Dendritic cell treated with granulocyte-macrophage colony-stimulating factor and Interleukin-4, amounts not matched to agents 40 ng/mL and 50 ng/mL, for 4 days (primary cell): ENCODE measurements at regions not wholly inside any gene's neighbourhood (a gene's known extent, or its start where the extent isn't known, plus 50 kb on each side); places are given as distances from the start of the nearest gene placed in this dataset.
"Not testable (repeated sequence)": the region's sequence is repeated elsewhere in the genome, so short reads cannot be mapped to it uniquely, and the experiment has no call there.

Experiments
- H3K27ac Mint-ChIP-seq: one replicate; pipeline ENCODE4 v1.8.0; 2022; ENCODE audit warnings: mild to moderate bottlenecking, mixed read lengths
- H3K27me3 Mint-ChIP-seq: one replicate; pipeline ENCODE4 v1.8.0; 2022; ENCODE audit warnings: mild to moderate bottlenecking, mixed read lengths
- H3K36me3 Mint-ChIP-seq: one replicate; pipeline ENCODE4 v1.8.0; 2022; ENCODE audit warnings: low read depth, mixed read lengths
- H3K4me1 Mint-ChIP-seq: one replicate; pipeline ENCODE4 v1.8.0; 2022; ENCODE audit warnings: low read depth, mixed read lengths
- H3K4me3 Mint-ChIP-seq: one replicate; pipeline ENCODE4 v1.8.0; 2022; ENCODE audit warnings: mild to moderate bottlenecking, moderate library complexity, mixed read lengths
- H3K9me3 Mint-ChIP-seq: one replicate; pipeline ENCODE4 v1.8.0; 2022; ENCODE audit warnings: mixed read lengths
- intact Hi-C: fragments of 100-400 bp; cut with micrococcal nuclease; formaldehyde crosslinking; loops from one replicate; pipeline ENCODE4 v1.15.0; 2022

DNA sequence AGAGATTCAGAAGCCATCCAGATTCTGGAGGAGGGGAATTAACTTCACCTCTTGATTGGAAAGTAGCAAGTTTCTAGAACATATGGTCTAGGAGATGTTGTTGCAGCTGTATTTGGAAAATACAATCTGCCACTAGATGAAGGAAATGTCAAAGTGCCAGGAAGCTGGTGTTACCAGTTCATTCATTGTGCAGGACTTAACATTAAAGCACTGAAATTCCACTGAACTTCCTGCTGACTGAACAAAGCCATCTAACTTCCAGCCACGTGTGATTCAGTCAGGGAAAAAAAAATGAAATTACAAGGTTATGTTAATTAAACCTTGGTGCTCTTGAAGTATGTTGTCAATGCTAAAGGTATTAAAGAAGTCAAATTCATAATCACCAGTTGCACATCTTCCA is 321.5 kb upstream of the SASH1 start:
- no peak overlapping the region for H3K4me3 Mint-ChIP-seq
- peaks cover 48% of the 10 kb centered on the region for H3K9me3 Mint-ChIP-seq
- no peaks in the 10 kb centered on the region for H3K36me3 Mint-ChIP-seq
- H3K4me1 Mint-ChIP-seq = no peaks in the 10 kb centered on the region
- H3K27me3 Mint-ChIP-seq = no peaks in the 10 kb centered on the region
- H3K27ac Mint-ChIP-seq = no peak overlapping the region
- intact Hi-C loops = no loop called here

- Mint-ChIP-seq H3K4me1 (no peaks in the 10 kb centered on the region), H3K4me3 (no peak overlapping the region), H3K27ac (no peak overlapping the region), H3K27me3 (no peaks in the 10 kb centered on the region), H3K9me3 (peaks cover 48% of the 10 kb centered on the region), H3K36me3 (no peaks in the 10 kb centered on the region)
- intact Hi-C loops = no loop called here
These were observed 320.9 kb upstream of the SASH1 start for GRCh38 chr6:148021699-148022098.

GRCh38 chr6:148022279-148022678 is 320.4 kb upstream of the SASH1 start:
- H3K4me3 Mint-ChIP-seq = not testable (repeated sequence)

GRCh38 chr6:148027201-148027600 is 315.4 kb upstream of the SASH1 start:
- no peaks in the 10 kb centered on the region for H3K4me1 Mint-ChIP-seq
- H3K27me3 Mint-ChIP-seq = no peaks in the 10 kb centered on the region
- no peak overlapping the region for H3K27ac Mint-ChIP-seq
- peaks cover 26% of the 10 kb centered on the region for H3K9me3 Mint-ChIP-seq
- no peak overlapping the region for H3K4me3 Mint-ChIP-seq
- no peaks in the 10 kb centered on the region for H3K36me3 Mint-ChIP-seq
- intact Hi-C loops = no loop called here

More at GRCh38 chr6:148022279-148022678, 320.4 kb upstream of the SASH1 start:
- H3K27me3 Mint-ChIP-seq, intact Hi-C loops, H3K36me3 Mint-ChIP-seq, H3K4me1 Mint-ChIP-seq, H3K27ac Mint-ChIP-seq: not testable (repeated sequence)
- H3K9me3 Mint-ChIP-seq = peaks cover 53% of the 10 kb centered on the region

GRCh38 chr6:148035806-148036390 is 306.7 kb upstream of the SASH1 start:
- H3K36me3 Mint-ChIP-seq = no peaks in the 10 kb centered on the region
- H3K4me1 Mint-ChIP-seq = no peaks in the 10 kb centered on the region
- H3K4me3 Mint-ChIP-seq = no peak overlapping the region
- intact Hi-C loops = no loop called here
- no peaks in the 10 kb centered on the region for H3K27me3 Mint-ChIP-seq
- H3K27ac Mint-ChIP-seq = no peak overlapping the region
- no peaks in the 10 kb centered on the region for H3K9me3 Mint-ChIP-seq

GRCh38 chr6:148037496-148037895 is 305.1 kb upstream of the SASH1 start:
- intact Hi-C loops = no loop called here
- Mint-ChIP-seq H3K9me3 (no peaks in the 10 kb centered on the region), H3K4me1 (no peaks in the 10 kb centered on the region), H3K4me3 (no peak overlapping the region), H3K36me3 (no peaks in the 10 kb centered on the region), H3K27ac (no peak overlapping the region), H3K27me3 (no peaks in the 10 kb centered on the region)

DNA sequence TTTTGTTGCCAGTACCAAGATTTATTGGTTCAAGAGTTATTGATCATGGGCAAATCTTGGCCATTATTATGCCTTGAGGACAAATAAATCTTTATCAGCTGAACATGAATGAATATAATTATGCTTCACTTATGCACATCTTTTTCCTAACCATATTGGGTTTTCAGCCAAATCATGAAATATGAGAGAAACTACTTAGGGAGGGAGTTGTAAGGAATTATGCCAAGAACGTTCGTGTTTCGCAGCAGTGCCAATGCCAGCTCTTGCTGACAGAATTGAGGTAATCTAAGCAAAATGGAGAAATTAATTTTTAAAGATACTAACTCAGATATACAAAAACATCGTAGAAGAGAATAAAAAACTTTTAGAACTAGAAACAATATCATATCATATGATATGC is 301.1 kb upstream of the SASH1 start:
- no peaks in the 10 kb centered on the region for H3K27me3 Mint-ChIP-seq
- no peaks in the 10 kb centered on the region for H3K36me3 Mint-ChIP-seq
- intact Hi-C loops = no loop called here
- no peak overlapping the region for H3K27ac Mint-ChIP-seq
- no peak overlapping the region for H3K4me3 Mint-ChIP-seq
- H3K9me3 Mint-ChIP-seq = peaks cover 17% of the 10 kb centered on the region
- no peaks in the 10 kb centered on the region for H3K4me1 Mint-ChIP-seq

- Mint-ChIP-seq H3K9me3 (peaks cover 26% of the 10 kb centered on the region), H3K27ac (no peak overlapping the region), H3K4me1 (no peaks in the 10 kb centered on the region), H3K36me3 (no peaks in the 10 kb centered on the region), H3K27me3 (no peaks in the 10 kb centered on the region), H3K4me3 (no peak overlapping the region)
- intact Hi-C loops = no loop called here
These were observed 300.1 kb upstream of the SASH1 start for GRCh38 chr6:148042536-148042935.

DNA sequence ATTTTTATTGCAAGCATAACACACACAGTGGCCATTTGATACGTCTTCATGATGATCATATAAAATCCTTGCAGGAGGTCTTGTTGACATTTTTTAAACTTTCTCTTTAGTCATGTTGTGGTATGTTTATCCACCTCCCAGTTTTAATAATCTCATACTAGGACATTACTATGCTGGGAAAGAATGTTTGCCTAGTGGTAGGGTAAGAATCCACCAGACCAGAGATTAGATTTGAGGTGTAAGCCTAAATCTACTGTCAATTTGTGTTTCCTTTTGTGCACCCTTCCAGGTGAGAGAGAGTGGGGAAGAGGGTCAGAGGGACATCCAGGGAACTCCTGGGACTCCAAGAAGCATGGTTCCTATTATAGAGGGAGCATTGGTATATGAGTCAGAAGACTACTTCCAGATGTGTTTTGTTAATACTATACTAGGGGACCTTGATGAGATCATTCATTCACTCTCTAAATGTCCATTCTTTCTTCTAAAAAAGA is 298.3 kb upstream of the SASH1 start:
- Mint-ChIP-seq H3K4me3 (no peak overlapping the region), H3K36me3 (no peaks in the 10 kb centered on the region), H3K4me1 (no peaks in the 10 kb centered on the region), H3K27ac (no peak overlapping the region), H3K9me3 (peaks cover 32% of the 10 kb centered on the region), H3K27me3 (no peaks in the 10 kb centered on the region)
- intact Hi-C loops = no loop called here

- intact Hi-C loops = no loop called here
- Mint-ChIP-seq H3K4me3 (no peak overlapping the region), H3K9me3 (peaks cover 38% of the 10 kb centered on the region), H3K36me3 (no peaks in the 10 kb centered on the region), H3K4me1 (no peaks in the 10 kb centered on the region), H3K27ac (no peak overlapping the region), H3K27me3 (no peaks in the 10 kb centered on the region)
These were observed 297.7 kb upstream of the SASH1 start for GRCh38 chr6:148044921-148045320.

- Mint-ChIP-seq H3K27me3 (no peaks in the 10 kb centered on the region), H3K9me3 (peaks cover 42% of the 10 kb centered on the region), H3K4me1 (no peaks in the 10 kb centered on the region), H3K4me3 (no peak overlapping the region), H3K27ac (no peak overlapping the region), H3K36me3 (no peaks in the 10 kb centered on the region)
- intact Hi-C loops = no loop called here
These were observed 289.4 kb upstream of the SASH1 start for GRCh38 chr6:148053209-148053608.

DNA sequence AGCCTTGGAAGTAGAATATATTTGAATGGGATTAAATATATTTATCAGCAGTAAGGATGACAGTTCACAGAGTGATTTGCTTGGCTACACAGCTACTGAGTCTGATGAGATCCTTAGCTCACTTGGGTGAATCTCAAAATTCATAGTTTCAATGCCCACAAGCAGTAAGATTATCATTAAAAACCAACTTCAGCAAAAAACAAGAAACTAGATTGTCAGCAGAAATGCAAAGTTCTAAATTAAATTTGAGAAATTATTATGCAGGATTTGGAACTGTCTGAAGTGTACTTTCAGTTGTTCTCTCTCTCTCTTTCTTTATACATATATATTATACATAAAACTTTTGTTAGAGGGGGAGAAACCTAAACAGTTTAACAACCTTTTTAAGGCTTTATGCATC is 288.8 kb upstream of the SASH1 start:
- no peak overlapping the region for H3K4me3 Mint-ChIP-seq
- no peaks in the 10 kb centered on the region for H3K27me3 Mint-ChIP-seq
- H3K27ac Mint-ChIP-seq = no peak overlapping the region
- H3K9me3 Mint-ChIP-seq = peaks cover 48% of the 10 kb centered on the region
- intact Hi-C loops = no loop called here
- H3K36me3 Mint-ChIP-seq = no peaks in the 10 kb centered on the region
- H3K4me1 Mint-ChIP-seq = no peaks in the 10 kb centered on the region

DNA sequence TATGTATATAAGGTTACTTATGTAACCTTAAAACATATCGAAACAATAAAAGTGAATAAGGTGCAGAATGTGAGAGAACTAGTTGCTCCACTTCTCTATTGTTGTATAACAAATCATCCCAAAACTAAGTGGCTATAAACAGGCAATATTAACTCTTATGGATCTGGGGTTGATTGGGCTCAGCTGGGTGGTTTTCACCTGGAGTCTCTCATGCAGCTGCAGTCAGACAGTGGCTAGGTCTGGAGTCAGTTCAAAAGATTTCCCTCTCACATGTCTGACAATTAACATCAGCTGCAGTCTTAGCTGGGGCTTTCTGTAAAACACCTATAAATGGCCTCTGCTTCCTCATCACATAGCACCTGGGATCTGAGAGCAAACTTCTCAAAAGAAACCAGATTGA is 288.4 kb upstream of the SASH1 start:
- intact Hi-C loops = no loop called here
- Mint-ChIP-seq H3K4me1 (no peaks in the 10 kb centered on the region), H3K36me3 (no peaks in the 10 kb centered on the region), H3K27ac (no peak overlapping the region), H3K4me3 (no peak overlapping the region), H3K27me3 (no peaks in the 10 kb centered on the region), H3K9me3 (peaks cover 52% of the 10 kb centered on the region)

- no peaks in the 10 kb centered on the region for H3K4me1 Mint-ChIP-seq
- intact Hi-C loops = no loop called here
- H3K27me3 Mint-ChIP-seq = no peaks in the 10 kb centered on the region
- peaks cover 53% of the 10 kb centered on the region for H3K9me3 Mint-ChIP-seq
- no peak overlapping the region for H3K27ac Mint-ChIP-seq
- no peak overlapping the region for H3K4me3 Mint-ChIP-seq
- no peaks in the 10 kb centered on the region for H3K36me3 Mint-ChIP-seq
These were observed 287.2 kb upstream of the SASH1 start for GRCh38 chr6:148055419-148055818.

DNA sequence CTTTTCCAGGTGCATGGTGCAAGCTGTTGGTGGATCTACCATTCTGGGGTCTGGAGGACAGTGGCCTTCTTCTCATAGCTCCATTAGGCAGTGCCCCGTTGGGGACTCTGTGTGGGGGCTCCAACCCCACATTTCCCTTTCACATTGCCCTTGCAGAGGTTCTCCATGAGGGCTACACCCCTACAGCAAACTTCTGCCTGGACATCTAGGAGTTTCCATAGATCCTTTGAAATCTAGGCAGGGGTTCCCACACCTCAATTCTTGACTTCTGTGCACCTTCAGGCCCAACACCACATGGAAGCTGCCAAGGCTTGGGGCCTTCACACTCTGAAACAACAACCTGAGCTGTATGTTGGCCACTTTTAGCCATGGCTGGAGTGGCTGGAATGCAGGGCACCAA is 282.8 kb upstream of the SASH1 start:
- H3K36me3 Mint-ChIP-seq = no peaks in the 10 kb centered on the region
- H3K4me3 Mint-ChIP-seq = no peak overlapping the region
- no peaks in the 10 kb centered on the region for H3K4me1 Mint-ChIP-seq
- no peak overlapping the region for H3K27ac Mint-ChIP-seq
- H3K27me3 Mint-ChIP-seq = no peaks in the 10 kb centered on the region
- intact Hi-C loops = no loop called here
- peaks cover 75% of the 10 kb centered on the region for H3K9me3 Mint-ChIP-seq
